AG08395 (cell line): ENCODE measurements at regions not wholly inside any gene's neighbourhood (a gene's known extent, or its start where the extent isn't known, plus 50 kb on each side); places are given as distances from the start of the nearest gene placed in this dataset.

Experiments
- DNase-seq: peaks from one replicate; pipeline ENCODE4 v3.0.0; 2012; ENCODE audit warnings: mixed read lengths, low spot score

- no peak for DNase-seq
Measured at GRCh38 chr7:19209166-19209696, 64.0 kb upstream of the FERD3L start.

GRCh38 chr7:19206721-19207120 lies 61.5 kb upstream of the FERD3L start:
- no peak for DNase-seq

- DNase-seq = no peak
Measured at GRCh38 chr7:19203686-19204085, 58.5 kb upstream of the FERD3L start.

DNA sequence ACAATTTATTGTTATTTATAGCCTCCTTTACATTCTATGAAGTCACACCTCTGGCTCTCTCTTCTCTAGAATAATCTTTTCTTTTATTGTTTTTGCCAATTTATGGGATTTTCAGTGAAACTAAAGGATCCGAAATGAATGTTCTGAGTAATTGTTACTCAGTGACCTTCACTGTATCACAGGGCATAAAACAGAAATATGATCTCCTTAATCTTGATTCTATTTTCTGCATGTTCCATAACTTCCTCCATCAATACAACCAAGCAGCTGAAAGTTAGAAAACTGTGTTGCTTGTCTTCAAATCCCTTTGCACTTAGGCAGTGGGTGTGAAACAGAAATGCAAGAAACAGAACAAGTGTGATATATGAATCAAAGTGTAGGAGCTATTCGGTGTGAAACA lies 57.4 kb upstream of the FERD3L start:
- DNase-seq = no peak
